ENCODE measurements at regions not wholly inside any gene's neighbourhood (a gene's known extent, or its start where the extent isn't known, plus 50 kb on each side); places are given as distances from the start of the nearest gene placed in this dataset.

DNA sequence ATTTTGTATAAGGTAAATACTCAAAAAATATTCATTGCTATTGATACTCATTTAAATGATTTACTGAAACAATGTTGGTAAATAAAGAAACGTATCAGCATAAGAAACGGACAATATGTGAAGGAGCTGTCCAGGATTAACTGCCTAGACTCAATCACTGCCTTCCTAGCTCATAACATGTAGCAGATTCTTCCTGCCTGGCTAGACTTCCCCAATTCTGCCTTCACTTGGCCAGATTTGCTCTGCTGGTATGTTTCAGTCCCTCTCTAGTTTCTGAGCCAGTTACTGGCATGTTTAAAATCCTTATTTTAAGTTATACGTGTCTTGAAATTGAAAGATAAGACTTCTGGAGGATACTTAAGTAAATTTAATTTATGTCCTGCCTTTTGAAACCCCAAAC, 740.3 kb downstream of the CENPC start:
- intact Hi-C loops (cut with micrococcal nuclease), result no loop called here
- ChIA-PET CTCF (no interaction called here), POLR2A (no interaction called here)
- Mint-ChIP-seq H3K36me3 (ENCODE audit: insufficient read depth, unreplicated experiment) (no peaks in the 10 kb centered on the region), H3K9me3 (ENCODE audit: unreplicated experiment) (peaks cover 6% of the 10 kb centered on the region), H3K27ac (ENCODE audit: low read depth, unreplicated experiment) (no peak overlapping the region), H3K4me3 (ENCODE audit: unreplicated experiment) (no peak overlapping the region), H3K27me3 (ENCODE audit: insufficient read depth, unreplicated experiment) (no peaks in the 10 kb centered on the region), H3K4me1 (ENCODE audit: insufficient read depth, unreplicated experiment) (no peaks in the 10 kb centered on the region)
- no peak for DNase-seq (ENCODE audit: unreplicated experiment)
- TF ChIP-seq, protein P1, sequence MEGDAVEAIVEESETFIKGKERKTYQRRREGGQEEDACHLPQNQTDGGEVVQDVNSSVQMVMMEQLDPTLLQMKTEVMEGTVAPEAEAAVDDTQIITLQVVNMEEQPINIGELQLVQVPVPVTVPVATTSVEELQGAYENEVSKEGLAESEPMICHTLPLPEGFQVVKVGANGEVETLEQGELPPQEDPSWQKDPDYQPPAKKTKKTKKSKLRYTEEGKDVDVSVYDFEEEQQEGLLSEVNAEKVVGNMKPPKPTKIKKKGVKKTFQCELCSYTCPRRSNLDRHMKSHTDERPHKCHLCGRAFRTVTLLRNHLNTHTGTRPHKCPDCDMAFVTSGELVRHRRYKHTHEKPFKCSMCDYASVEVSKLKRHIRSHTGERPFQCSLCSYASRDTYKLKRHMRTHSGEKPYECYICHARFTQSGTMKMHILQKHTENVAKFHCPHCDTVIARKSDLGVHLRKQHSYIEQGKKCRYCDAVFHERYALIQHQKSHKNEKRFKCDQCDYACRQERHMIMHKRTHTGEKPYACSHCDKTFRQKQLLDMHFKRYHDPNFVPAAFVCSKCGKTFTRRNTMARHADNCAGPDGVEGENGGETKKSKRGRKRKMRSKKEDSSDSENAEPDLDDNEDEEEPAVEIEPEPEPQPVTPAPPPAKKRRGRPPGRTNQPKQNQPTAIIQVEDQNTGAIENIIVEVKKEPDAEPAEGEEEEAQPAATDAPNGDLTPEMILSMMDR (IDR thresholded peaks at IDR 0.05; ENCODE audit: unreplicated experiment), result no peak
- no TSS peak for BruUV-seq (replicated peaks)

DNA sequence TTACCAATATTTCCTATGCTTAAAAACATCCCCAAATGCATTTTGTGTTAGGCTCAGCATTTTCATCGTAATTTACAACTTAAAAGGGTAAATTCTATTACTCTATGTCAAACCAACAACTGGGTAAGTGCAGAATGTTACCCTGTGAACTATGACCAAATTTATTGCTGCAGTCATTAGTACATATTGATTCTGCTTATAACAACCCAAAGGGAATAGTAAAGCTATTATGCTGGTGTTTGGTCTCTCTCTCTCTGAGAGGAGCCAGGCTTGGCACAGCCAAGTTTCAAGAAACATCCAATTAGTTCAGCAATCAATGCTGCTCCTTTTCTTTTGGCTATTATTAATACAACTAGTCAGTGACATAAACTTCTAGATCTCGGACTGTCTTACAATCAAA, 747.7 kb downstream of the CENPC start:
- H3K27ac Mint-ChIP-seq (ENCODE audit: low read depth, unreplicated experiment), result no peak overlapping the region
- no peaks in the 10 kb centered on the region for H3K4me1 Mint-ChIP-seq (ENCODE audit: insufficient read depth, unreplicated experiment)
- TF ChIP-seq, protein P1 (IDR thresholded peaks at IDR 0.05; ENCODE audit: unreplicated experiment), result no peak
- H3K27me3 Mint-ChIP-seq (ENCODE audit: insufficient read depth, unreplicated experiment), result no peaks in the 10 kb centered on the region
- no peak for DNase-seq (ENCODE audit: unreplicated experiment)
- H3K9me3 Mint-ChIP-seq (ENCODE audit: unreplicated experiment), result peaks cover 6% of the 10 kb centered on the region
- BruUV-seq (replicated peaks), result no TSS peak
- H3K4me3 Mint-ChIP-seq (ENCODE audit: unreplicated experiment), result no peak overlapping the region
- CTCF ChIA-PET, result interaction anchor here (0.6 kb wide), 1 partner anchor 25 kb away, joined by 3 read pairs; no protein-coding TSS in a partner anchor
- POLR2A ChIA-PET, result no interaction called here
- H3K36me3 Mint-ChIP-seq (ENCODE audit: insufficient read depth, unreplicated experiment), result no peaks in the 10 kb centered on the region
- intact Hi-C loops (cut with micrococcal nuclease), result no loop called here

DNA sequence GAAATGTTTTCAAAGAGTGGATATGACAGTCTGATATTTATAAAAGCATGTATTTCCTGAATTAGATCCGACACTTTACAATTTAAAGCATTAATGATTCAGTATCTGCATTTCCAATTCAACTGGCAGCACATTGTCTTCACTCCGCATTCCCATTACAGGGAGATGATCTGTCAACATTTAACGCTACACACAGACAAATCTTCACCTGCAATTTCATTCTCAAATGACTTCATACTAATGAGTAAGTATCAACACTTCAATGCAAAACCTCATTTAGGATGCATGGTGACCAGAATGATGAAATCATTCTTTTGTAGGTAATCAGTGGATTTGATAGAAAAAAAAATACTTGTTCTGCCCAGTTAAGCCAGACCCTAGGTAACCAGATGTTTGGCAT, 749.6 kb downstream of the CENPC start:
- Mint-ChIP-seq H3K27me3 (ENCODE audit: insufficient read depth, unreplicated experiment) (no peaks in the 10 kb centered on the region), H3K27ac (ENCODE audit: low read depth, unreplicated experiment) (no peak overlapping the region), H3K4me3 (ENCODE audit: unreplicated experiment) (no peak overlapping the region), H3K4me1 (ENCODE audit: insufficient read depth, unreplicated experiment) (peaks cover 7% of the 10 kb centered on the region), H3K9me3 (ENCODE audit: unreplicated experiment) (no peaks in the 10 kb centered on the region), H3K36me3 (ENCODE audit: insufficient read depth, unreplicated experiment) (no peaks in the 10 kb centered on the region)
- CTCF ChIA-PET, result no interaction called here
- POLR2A ChIA-PET, result no interaction called here
- no peak for DNase-seq (ENCODE audit: unreplicated experiment)
- BruUV-seq (replicated peaks), result no TSS peak
- intact Hi-C loops (cut with micrococcal nuclease), result no loop called here
- TF ChIP-seq, protein P1 (IDR thresholded peaks at IDR 0.05; ENCODE audit: unreplicated experiment), result no peak

DNA sequence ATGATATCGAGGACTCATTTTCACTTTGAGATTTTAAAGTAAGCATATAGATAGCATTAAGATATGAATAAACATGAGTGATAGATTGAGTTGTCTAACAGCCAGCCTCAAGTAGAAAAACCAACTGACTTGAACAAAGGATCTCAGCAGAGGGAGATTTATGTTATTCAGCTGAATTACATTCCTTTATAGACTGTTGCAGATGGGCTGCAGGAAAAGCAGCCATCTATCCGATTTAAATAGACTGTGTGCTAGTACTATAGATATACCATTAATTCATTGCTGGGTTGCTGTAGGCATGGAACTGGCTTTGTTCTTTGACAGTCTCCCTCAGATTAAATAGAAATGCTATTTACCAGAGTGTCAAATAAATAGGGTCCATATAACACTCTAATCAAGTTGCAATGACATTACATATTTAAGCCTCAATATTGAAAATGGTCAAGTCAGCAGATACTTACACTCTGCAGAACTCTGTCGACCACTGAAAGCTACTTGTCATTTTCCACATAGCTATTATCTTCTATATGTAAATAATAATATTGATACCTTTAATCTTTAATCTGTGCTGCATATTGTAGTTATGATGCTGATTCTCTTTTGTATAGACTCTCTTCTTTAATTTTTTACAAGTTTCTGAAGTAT, 750.8 kb downstream of the CENPC start:
- ChIA-PET POLR2A (no interaction called here), CTCF (interaction anchor here (0.9 kb wide), 1 partner anchor 104 kb away, joined by 3 read pairs; no protein-coding TSS in a partner anchor)
- intact Hi-C loops (cut with micrococcal nuclease), result no loop called here
- no peaks in the 10 kb centered on the region for H3K9me3 Mint-ChIP-seq (ENCODE audit: unreplicated experiment)
- TF ChIP-seq, protein P1 (IDR thresholded peaks at IDR 0.05; ENCODE audit: unreplicated experiment), result no peak
- no peaks in the 10 kb centered on the region for H3K36me3 Mint-ChIP-seq (ENCODE audit: insufficient read depth, unreplicated experiment)
- H3K4me3 Mint-ChIP-seq (ENCODE audit: unreplicated experiment), result no peak overlapping the region
- BruUV-seq (replicated peaks), result no TSS peak
- no peaks in the 10 kb centered on the region for H3K27me3 Mint-ChIP-seq (ENCODE audit: insufficient read depth, unreplicated experiment)
- H3K27ac Mint-ChIP-seq (ENCODE audit: low read depth, unreplicated experiment), result no peak overlapping the region
- no peak for DNase-seq (ENCODE audit: unreplicated experiment)
- peaks cover 7% of the 10 kb centered on the region for H3K4me1 Mint-ChIP-seq (ENCODE audit: insufficient read depth, unreplicated experiment)
